Thyroid gland (tissue), 4 donors: ENCODE measurements at regions not wholly inside any gene's neighbourhood (a gene's known extent, or its start where the extent isn't known, plus 50 kb on each side); places are given as distances from the start of the nearest gene placed in this dataset.

Experiments
- DNase-seq, 2 donors: peaks; one replicate each; pipeline ENCODE4 v3.0.0-alpha.2; 2019
- H3K27ac ChIP-seq, 3 donors: fragments of 200-600 bp; sonication (generic); 1 replicate in 2 of 3; 2 replicates in 1 of 3; pipeline ENCODE4 v1.5.1; 2016 to 2019; ENCODE audit warnings: mild to moderate bottlenecking in 1 of 3, moderate library complexity in 1 of 3
- H3K27me3 ChIP-seq: fragments of 200-600 bp; sonication (generic); one replicate; pipeline ENCODE4 v1.5.1; 2019
- H3K36me3 ChIP-seq, 2 donors: fragments of 200-600 bp; sonication (generic); one replicate each; pipeline ENCODE4 v1.5.1; 2016 to 2019
- H3K4me1 ChIP-seq, 2 donors: fragments of 200-600 bp; sonication (generic); one replicate each; pipeline ENCODE4 v1.5.1; 2017 to 2019
- H3K4me3 ChIP-seq, 3 donors: fragments of 200-600 bp; sonication (generic); replicated peaks in 1 of 3; 1 replicate in 2 of 3; 2 replicates in 1 of 3; pipeline ENCODE4 v1.5.1; 2016; ENCODE audit warnings: mild to moderate bottlenecking in 1 of 3
- H3K9me3 ChIP-seq: fragments of 200-600 bp; sonication (generic); one replicate; pipeline ENCODE4 v1.5.1; 2017
- POLR2A ChIP-seq, 2 donors: fragments of 450-650 bp; IDR thresholded peaks; one replicate each; pipeline ENCODE4 v1.6.1; 2017; ENCODE audit warnings: antibody characterized with exemption in 2 of 2, mild to moderate bottlenecking in 2 of 2, moderate library complexity in 1 of 2
- WGBS, 2 donors: methylation state at CpG; one replicate each; pipeline ENCODE4 v1.1.5; 2017; 5-methylcytosine and 5-hydroxymethylcytosine counted together
- intact Hi-C: fragments of 100-400 bp; cut with DNase I; formaldehyde crosslinking; loops from one replicate; pipeline ENCODE4 v1.15.1; 2023
- TF ChIP-seq, protein P1 (sequence below), 6 experiments: fragments of 200-600 bp in 3 of 6; fragments of 450-650 bp in 3 of 6; sonication (generic) in 3 of 6; IDR thresholded peaks; one replicate each; pipeline ENCODE4 v1.5.1; 2016 to 2019; ENCODE audit warnings: antibody characterized with exemption in 6 of 6, mild to moderate bottlenecking in 2 of 6, inconsistent platforms in 1 of 6, moderate library complexity in 1 of 6

DNA sequence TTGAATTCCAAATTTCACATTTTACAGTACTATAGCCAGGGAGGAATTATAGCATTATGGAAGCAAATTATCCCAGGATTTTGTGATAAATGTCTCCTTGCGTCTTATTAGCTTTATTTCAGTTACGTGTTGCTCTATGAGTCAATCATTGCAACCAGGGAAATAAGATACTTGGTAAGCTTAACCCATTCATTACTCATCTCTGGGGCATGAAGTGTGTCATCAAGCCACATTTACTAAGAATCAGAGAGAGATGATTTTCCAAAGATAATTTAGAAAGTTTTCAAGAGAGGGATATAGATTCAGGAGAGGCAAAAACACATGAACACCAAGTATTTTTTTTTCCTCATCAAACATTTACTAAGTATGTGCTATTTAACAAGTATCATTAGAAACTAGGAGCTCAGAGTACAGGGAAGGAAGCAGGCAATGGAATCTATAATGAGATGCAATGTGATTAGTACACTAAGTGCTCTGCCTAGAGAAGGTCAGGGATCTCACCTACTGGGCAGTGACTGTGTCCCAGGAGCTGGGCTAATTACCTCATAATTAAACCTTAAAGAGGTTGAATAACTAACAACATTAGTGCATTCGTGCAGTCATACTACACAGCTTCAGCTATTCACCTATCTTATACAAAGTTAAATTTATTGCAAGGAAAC lies 217.8 kb upstream of the NXPH2 start:
- no peaks in the 10 kb centered on the region for H3K36me3 ChIP-seq
- no peaks in the 10 kb centered on the region for H3K4me1 ChIP-seq
- no peak overlapping the region for H3K4me3 ChIP-seq
- intact Hi-C loops = no loop called here
- TF ChIP-seq, protein P1, sequence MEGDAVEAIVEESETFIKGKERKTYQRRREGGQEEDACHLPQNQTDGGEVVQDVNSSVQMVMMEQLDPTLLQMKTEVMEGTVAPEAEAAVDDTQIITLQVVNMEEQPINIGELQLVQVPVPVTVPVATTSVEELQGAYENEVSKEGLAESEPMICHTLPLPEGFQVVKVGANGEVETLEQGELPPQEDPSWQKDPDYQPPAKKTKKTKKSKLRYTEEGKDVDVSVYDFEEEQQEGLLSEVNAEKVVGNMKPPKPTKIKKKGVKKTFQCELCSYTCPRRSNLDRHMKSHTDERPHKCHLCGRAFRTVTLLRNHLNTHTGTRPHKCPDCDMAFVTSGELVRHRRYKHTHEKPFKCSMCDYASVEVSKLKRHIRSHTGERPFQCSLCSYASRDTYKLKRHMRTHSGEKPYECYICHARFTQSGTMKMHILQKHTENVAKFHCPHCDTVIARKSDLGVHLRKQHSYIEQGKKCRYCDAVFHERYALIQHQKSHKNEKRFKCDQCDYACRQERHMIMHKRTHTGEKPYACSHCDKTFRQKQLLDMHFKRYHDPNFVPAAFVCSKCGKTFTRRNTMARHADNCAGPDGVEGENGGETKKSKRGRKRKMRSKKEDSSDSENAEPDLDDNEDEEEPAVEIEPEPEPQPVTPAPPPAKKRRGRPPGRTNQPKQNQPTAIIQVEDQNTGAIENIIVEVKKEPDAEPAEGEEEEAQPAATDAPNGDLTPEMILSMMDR (IDR thresholded peaks at IDR 0.05) = no peak
- no peak for TF ChIP-seq POLR2A (IDR thresholded peaks at IDR 0.05)
- no peaks in the 10 kb centered on the region for H3K27me3 ChIP-seq
- H3K27ac ChIP-seq = no peak overlapping the region
- WGBS, 2 donors = 80 to 82% methylated on average over 3 of the region's 3 CpGs
- no peak for DNase-seq
- H3K9me3 ChIP-seq = no peaks in the 10 kb centered on the region

DNA sequence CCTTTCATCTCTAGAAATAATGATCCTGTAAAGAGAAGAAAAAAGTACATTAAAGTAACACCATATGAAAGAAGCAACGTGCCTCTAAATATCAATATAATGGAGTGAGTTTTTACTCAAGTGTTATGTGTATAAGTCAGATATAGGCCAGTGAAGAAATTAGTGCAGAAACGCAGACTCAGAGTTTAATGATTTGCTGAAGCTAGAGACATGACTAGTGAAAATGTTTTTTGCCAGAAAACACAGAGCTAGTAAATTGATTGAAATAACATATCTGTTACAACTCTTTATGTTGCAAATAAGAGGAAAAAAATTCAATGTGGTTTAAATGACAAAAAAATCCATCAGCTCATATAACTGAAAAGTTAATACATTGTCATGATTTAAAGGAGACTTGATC lies 217.2 kb upstream of the NXPH2 start:
- Histone ChIP-seq H3K27me3 (no peaks in the 10 kb centered on the region), H3K9me3 (no peaks in the 10 kb centered on the region), H3K4me3 (no peak overlapping the region), H3K4me1 (no peaks in the 10 kb centered on the region), H3K27ac (no peak overlapping the region), H3K36me3 (no peaks in the 10 kb centered on the region)
- TF ChIP-seq, protein P1 (IDR thresholded peaks at IDR 0.05) = no peak
- TF ChIP-seq POLR2A (IDR thresholded peaks at IDR 0.05) = no peak
- WGBS, 2 donors = 75 to 84% methylated on average over 2 of the region's 2 CpGs
- intact Hi-C loops = no loop called here
- no peak for DNase-seq

DNA sequence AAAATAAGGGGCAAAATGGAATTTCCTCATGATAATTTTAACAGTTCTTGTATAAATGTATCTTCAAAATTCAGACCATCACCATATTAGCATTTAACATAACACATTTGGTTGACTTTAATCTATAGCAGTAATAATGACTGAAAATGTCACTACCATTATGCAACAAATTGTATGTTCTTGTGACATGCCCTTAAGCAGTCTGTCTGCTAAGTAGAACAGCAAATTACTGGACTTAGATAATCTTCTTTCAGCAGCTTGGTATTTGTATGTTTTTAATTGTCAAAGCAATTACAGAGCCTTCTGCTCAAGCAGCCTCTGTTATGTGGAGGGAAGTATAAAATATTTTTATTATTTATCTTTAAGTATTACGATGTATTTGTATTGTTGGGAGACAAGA lies 214.3 kb upstream of the NXPH2 start:
- WGBS, 2 donors = 82 to 86% methylated on average over 1 of the region's 1 CpG

DNA sequence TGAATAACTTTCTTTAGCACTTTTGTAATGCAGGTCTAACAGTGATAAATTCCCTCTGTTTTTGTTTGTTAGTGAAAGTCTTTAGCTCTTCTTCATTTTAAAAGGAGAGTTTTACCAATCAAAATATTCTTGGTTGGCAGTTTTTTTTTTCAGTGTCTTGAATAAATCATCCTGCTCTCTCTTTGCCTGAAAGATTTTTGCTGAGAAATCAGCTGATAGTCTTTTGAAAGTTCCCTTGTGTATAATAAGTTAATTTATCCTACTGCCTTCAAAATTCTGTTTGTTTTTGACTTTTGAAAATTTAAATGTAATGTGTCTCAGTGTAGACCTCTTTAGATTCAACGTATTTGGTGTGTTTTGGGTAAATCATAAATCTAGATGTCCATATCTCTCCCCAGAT lies 205.7 kb upstream of the NXPH2 start:
- no peaks in the 10 kb centered on the region for H3K4me1 ChIP-seq
- H3K4me3 ChIP-seq = no peak overlapping the region
- no peak overlapping the region for H3K27ac ChIP-seq
- intact Hi-C loops = no loop called here
- H3K9me3 ChIP-seq = no peaks in the 10 kb centered on the region
- TF ChIP-seq, protein P1 (IDR thresholded peaks at IDR 0.05) = no peak
- TF ChIP-seq POLR2A (IDR thresholded peaks at IDR 0.05) = no peak
- 75 to 80% methylated on average over 1 of the region's 1 CpG for WGBS, 2 donors
- no peaks in the 10 kb centered on the region for H3K27me3 ChIP-seq
- DNase-seq = no peak
- H3K36me3 ChIP-seq = no peaks in the 10 kb centered on the region

More for the DNA sequence above, 214.3 kb upstream of the NXPH2 start:
- DNase-seq = no peak
- Histone ChIP-seq H3K4me3 (no peak overlapping the region), H3K36me3 (no peaks in the 10 kb centered on the region), H3K27ac (no peak overlapping the region), H3K27me3 (no peaks in the 10 kb centered on the region), H3K4me1 (no peaks in the 10 kb centered on the region), H3K9me3 (no peaks in the 10 kb centered on the region)
- TF ChIP-seq, protein P1 (IDR thresholded peaks at IDR 0.05) = no peak
- no peak for TF ChIP-seq POLR2A (IDR thresholded peaks at IDR 0.05)
- intact Hi-C loops = no loop called here

DNA sequence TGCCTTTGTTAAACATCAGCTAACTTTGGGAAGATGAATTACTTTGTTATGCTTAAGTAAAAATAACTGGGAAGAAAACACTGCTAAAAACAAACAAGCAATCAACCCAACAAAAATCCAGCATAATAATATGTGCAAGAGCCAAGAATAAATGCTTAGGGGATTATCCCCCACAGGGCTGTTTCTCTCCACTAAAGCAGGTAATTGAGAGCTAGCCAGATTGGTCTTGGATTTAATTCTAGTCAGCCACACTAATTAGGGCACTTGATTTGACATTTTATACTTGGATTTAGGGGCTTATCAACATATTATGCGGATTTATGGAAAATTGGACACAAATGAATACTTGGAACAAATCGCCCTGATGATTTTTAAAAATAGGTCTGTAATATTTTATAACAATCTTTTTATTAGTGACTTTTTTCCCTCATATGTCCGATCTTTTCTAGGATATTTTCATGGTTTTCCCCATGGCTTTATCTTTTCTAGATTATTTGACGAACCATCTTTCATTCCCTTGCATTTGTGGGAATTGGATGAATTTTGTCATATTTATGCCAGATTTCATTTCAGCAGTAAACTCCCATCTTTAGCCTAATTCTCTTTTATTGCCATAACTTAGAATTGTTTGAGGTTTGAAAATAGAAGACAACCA lies 199.1 kb upstream of the NXPH2 start:
- Histone ChIP-seq H3K27ac (no peak overlapping the region), H3K36me3 (no peaks in the 10 kb centered on the region), H3K4me1 (no peaks in the 10 kb centered on the region), H3K27me3 (no peaks in the 10 kb centered on the region), H3K9me3 (no peaks in the 10 kb centered on the region), H3K4me3 (no peak overlapping the region)
- no peak for TF ChIP-seq POLR2A (IDR thresholded peaks at IDR 0.05)
- TF ChIP-seq, protein P1 (IDR thresholded peaks at IDR 0.05) = no peak
- DNase-seq = no peak
- intact Hi-C loops = no loop called here
- WGBS, 2 donors = 73 to 80% methylated on average over 4 of the region's 4 CpGs
